ENCODE measurements at regions not wholly inside any gene's neighbourhood (a gene's known extent, or its start where the extent isn't known, plus 50 kb on each side); places are given as distances from the start of the nearest gene placed in this dataset.

DNA sequence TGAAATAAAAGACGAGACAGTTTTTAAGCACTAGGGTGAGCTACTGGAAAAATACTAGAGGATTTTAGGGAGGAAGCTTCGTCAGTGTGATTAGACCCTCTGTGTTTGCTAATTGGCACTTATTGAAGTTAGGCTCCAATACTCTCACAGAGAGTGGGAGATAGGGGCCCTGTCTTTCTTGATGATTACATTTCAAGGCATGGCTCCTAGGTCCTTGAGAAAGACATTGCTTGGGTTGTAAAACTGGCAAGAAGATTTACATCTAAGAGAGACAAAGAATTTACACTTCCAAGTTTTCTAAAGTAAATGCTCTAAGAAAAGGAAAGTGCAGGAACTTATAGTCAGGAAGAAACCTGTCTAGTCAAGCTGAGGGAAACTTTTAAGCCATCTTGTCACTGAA lies 183.2 kb downstream of the C12orf50 start:
- FAIRE-seq: no peak
- Histone ChIP-seq H3K9ac (ENCODE audit: low read length) (no peak overlapping the region), H3K36me3 (ENCODE audit: insufficient read depth, low read length) (no peaks in the 10 kb centered on the region), H3K4me2 (ENCODE audit: low read length) (no peak overlapping the region), H3K4me3 (ENCODE audit: insufficient read depth, low read depth, low read length) (no peak overlapping the region), H3K79me2 (ENCODE audit: insufficient read depth, low read length) (no peaks in the 10 kb centered on the region), H4K20me1 (ENCODE audit: insufficient read depth, low read length) (no peaks in the 10 kb centered on the region), H2AFZ (ENCODE audit: low read depth, low read length) (no peak overlapping the region), H3K27ac (ENCODE audit: low read depth, low read length) (no peak overlapping the region), H3K27me3 (ENCODE audit: insufficient read depth, low read length) (no peaks in the 10 kb centered on the region), H3K9me3 (ENCODE audit: insufficient read depth, low read depth, low read length) (no peaks in the 10 kb centered on the region), H3K4me1 (ENCODE audit: insufficient read depth, low read length) (no peaks in the 10 kb centered on the region)
- no peak overlapping the region for H3K4me3 Mint-ChIP-seq (ENCODE audit: unreplicated experiment)
- no peak overlapping the region for H3K27ac Mint-ChIP-seq (ENCODE audit: unreplicated experiment)
- no peak for TF ChIP-seq EZH2 (IDR thresholded peaks at IDR 0.05; ENCODE audit: insufficient read depth, low read length)
- TF ChIP-seq, protein P1, sequence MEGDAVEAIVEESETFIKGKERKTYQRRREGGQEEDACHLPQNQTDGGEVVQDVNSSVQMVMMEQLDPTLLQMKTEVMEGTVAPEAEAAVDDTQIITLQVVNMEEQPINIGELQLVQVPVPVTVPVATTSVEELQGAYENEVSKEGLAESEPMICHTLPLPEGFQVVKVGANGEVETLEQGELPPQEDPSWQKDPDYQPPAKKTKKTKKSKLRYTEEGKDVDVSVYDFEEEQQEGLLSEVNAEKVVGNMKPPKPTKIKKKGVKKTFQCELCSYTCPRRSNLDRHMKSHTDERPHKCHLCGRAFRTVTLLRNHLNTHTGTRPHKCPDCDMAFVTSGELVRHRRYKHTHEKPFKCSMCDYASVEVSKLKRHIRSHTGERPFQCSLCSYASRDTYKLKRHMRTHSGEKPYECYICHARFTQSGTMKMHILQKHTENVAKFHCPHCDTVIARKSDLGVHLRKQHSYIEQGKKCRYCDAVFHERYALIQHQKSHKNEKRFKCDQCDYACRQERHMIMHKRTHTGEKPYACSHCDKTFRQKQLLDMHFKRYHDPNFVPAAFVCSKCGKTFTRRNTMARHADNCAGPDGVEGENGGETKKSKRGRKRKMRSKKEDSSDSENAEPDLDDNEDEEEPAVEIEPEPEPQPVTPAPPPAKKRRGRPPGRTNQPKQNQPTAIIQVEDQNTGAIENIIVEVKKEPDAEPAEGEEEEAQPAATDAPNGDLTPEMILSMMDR (IDR thresholded peaks at IDR 0.05; ENCODE audit: insufficient read depth, low read depth, low read length): no peak
- H3K36me3 Mint-ChIP-seq (ENCODE audit: low read depth, unreplicated experiment): no peaks in the 10 kb centered on the region
- H3K9me3 Mint-ChIP-seq (ENCODE audit: unreplicated experiment): no peaks in the 10 kb centered on the region
- no peaks in the 10 kb centered on the region for H3K27me3 Mint-ChIP-seq (ENCODE audit: low read depth, unreplicated experiment)
- no peak for DNase-seq (ENCODE audit: low read depth)
- no peaks in the 10 kb centered on the region for H3K4me1 Mint-ChIP-seq (ENCODE audit: low read depth, unreplicated experiment)

DNA sequence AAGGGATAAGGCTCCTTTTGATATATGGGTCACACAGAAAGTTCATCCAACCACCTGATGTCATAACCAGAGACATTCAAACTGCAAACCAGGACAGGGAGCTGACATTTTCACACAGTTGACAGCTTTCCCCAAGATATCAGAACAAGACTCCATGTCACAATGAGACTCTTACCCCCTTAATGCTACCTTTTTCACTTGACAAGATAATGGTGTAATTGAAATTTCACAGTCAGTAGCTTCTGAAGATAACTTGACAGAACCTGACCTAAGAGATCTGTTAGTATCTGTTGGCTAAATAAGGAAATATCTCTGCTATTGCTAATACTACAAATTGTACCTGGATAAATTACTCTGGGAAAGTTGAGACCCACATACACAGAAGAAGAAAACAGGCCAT lies 187.3 kb downstream of the C12orf50 start:
- no peaks in the 10 kb centered on the region for H3K27me3 Mint-ChIP-seq (ENCODE audit: low read depth, unreplicated experiment)
- no peaks in the 10 kb centered on the region for H4K20me1 ChIP-seq (ENCODE audit: insufficient read depth, low read length)
- DNase-seq (ENCODE audit: low read depth) (no peak), FAIRE-seq (no peak)
- no peaks in the 10 kb centered on the region for H3K36me3 ChIP-seq (ENCODE audit: insufficient read depth, low read length)
- TF ChIP-seq, protein P1 (IDR thresholded peaks at IDR 0.05; ENCODE audit: insufficient read depth, low read depth, low read length): no peak
- TF ChIP-seq EZH2 (IDR thresholded peaks at IDR 0.05; ENCODE audit: insufficient read depth, low read length): no peak
- no peak overlapping the region for H3K4me2 ChIP-seq (ENCODE audit: low read length)
- no peaks in the 10 kb centered on the region for H3K4me1 ChIP-seq (ENCODE audit: insufficient read depth, low read length)
- no peak overlapping the region for H2AFZ ChIP-seq (ENCODE audit: low read depth, low read length)
- no peaks in the 10 kb centered on the region for H3K4me1 Mint-ChIP-seq (ENCODE audit: low read depth, unreplicated experiment)
- H3K4me3 ChIP-seq (ENCODE audit: insufficient read depth, low read depth, low read length): no peak overlapping the region
- H3K27ac ChIP-seq (ENCODE audit: low read depth, low read length): no peak overlapping the region
- no peaks in the 10 kb centered on the region for H3K27me3 ChIP-seq (ENCODE audit: insufficient read depth, low read length)
- H3K9ac ChIP-seq (ENCODE audit: low read length): no peak overlapping the region
- H3K9me3 ChIP-seq (ENCODE audit: insufficient read depth, low read depth, low read length): no peaks in the 10 kb centered on the region
- H3K36me3 Mint-ChIP-seq (ENCODE audit: low read depth, unreplicated experiment): no peaks in the 10 kb centered on the region
- no peaks in the 10 kb centered on the region for H3K79me2 ChIP-seq (ENCODE audit: insufficient read depth, low read length)
- no peak overlapping the region for H3K27ac Mint-ChIP-seq (ENCODE audit: unreplicated experiment)
- no peak overlapping the region for H3K4me3 Mint-ChIP-seq (ENCODE audit: unreplicated experiment)
- H3K9me3 Mint-ChIP-seq (ENCODE audit: unreplicated experiment): no peaks in the 10 kb centered on the region

DNA sequence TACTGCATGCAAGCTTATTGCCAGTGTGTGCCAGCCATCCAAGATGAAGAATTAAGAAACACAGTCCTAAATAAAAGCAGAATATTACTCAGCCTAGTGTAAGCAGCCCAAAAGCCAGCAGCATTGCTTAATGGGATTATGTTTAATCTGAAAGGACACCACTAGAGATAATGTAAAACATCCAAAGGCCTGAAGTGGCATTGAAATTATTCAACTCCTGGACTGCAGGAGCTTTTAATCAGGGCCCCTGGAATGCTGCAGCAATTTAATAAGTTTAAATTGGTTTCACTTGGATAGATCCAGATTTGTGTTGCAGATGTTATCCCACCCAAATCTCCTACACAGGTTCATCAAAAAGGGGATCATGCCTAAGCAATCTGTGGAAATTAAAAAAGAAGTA lies 193.0 kb downstream of the C12orf50 start:
- Histone ChIP-seq H3K4me3 (ENCODE audit: insufficient read depth, low read depth, low read length) (no peak overlapping the region), H3K27ac (ENCODE audit: low read depth, low read length) (no peak overlapping the region), H2AFZ (ENCODE audit: low read depth, low read length) (no peak overlapping the region), H3K36me3 (ENCODE audit: insufficient read depth, low read length) (no peaks in the 10 kb centered on the region), H3K79me2 (ENCODE audit: insufficient read depth, low read length) (no peaks in the 10 kb centered on the region), H3K9ac (ENCODE audit: low read length) (no peak overlapping the region), H3K4me2 (ENCODE audit: low read length) (no peak overlapping the region), H3K4me1 (ENCODE audit: insufficient read depth, low read length) (no peaks in the 10 kb centered on the region), H4K20me1 (ENCODE audit: insufficient read depth, low read length) (no peaks in the 10 kb centered on the region), H3K9me3 (ENCODE audit: insufficient read depth, low read depth, low read length) (no peaks in the 10 kb centered on the region), H3K27me3 (ENCODE audit: insufficient read depth, low read length) (no peaks in the 10 kb centered on the region)
- FAIRE-seq (no peak), DNase-seq (ENCODE audit: low read depth) (no peak)
- Mint-ChIP-seq H3K27me3 (ENCODE audit: low read depth, unreplicated experiment) (no peaks in the 10 kb centered on the region), H3K4me1 (ENCODE audit: low read depth, unreplicated experiment) (no peaks in the 10 kb centered on the region), H3K9me3 (ENCODE audit: unreplicated experiment) (no peaks in the 10 kb centered on the region), H3K27ac (ENCODE audit: unreplicated experiment) (no peak overlapping the region), H3K4me3 (ENCODE audit: unreplicated experiment) (no peak overlapping the region), H3K36me3 (ENCODE audit: low read depth, unreplicated experiment) (no peaks in the 10 kb centered on the region)
- TF ChIP-seq, protein P1 (IDR thresholded peaks at IDR 0.05; ENCODE audit: insufficient read depth, low read depth, low read length): no peak
- TF ChIP-seq EZH2 (IDR thresholded peaks at IDR 0.05; ENCODE audit: insufficient read depth, low read length): no peak

Data from astrocyte (in vitro differentiated cells and primary cell).